ENCODE measurements at regions not wholly inside any gene's neighbourhood (a gene's known extent, or its start where the extent isn't known, plus 50 kb on each side); places are given as distances from the start of the nearest gene placed in this dataset.

DNA sequence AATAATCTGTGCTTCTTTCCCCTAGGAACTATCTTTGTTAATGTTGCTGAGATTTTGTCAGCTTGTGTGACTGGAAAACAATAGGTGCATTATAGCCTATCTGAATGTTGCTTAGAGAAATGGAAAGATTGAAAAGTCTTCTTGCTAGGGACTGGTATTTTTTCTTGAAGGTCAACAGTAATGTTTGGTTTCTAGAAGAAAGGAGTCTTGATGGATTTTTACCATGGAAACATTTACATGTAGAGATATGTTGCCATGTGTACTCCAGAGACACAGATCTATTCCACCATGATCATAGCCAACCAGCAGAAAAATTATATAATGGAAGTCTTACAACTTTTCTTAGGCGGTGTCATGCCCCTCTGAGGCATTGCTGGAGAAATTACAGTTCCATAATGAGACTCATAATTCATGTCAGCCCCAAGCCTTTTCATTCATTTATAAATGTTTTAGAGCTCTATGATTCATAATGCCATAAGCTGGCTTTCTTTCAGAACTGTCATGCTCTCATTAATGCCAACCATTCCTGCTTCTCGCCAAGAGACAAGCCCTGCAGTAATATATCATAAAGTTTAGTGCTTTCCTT lies 175.1 kb upstream of the PTPRZ1 start:
- H3K36me3 ChIP-seq (ENCODE audit: control insufficient read depth in 2 of 2, extremely low read depth in 1 of 2, insufficient read depth in 2 of 2, low read length in 2 of 2) = no peaks in the 10 kb centered on the region
- H3K27ac ChIP-seq (ENCODE audit: control insufficient read depth, insufficient read depth, low read length) = no peak overlapping the region
- H3K79me2 ChIP-seq (ENCODE audit: control insufficient read depth, insufficient read depth, low read length) = no peaks in the 10 kb centered on the region
- H3K4me3 ChIP-seq (ENCODE audit: control insufficient read depth in 2 of 3, extremely low read depth in 1 of 3, insufficient read depth in 2 of 3, low read depth in 1 of 3, low read length in 3 of 3) = no peak overlapping the region
- dilution Hi-C loops (cut with MboI; ENCODE audit: extremely low pct_ligation_motif_present, low sequenced_read_pairs) = no loop called here
- FAIRE-seq (peak; percentile 77), DNase-seq (ENCODE audit: low read depth, low spot score) (peak; percentile 4)
- no peak overlapping the region for H3K4me2 ChIP-seq (ENCODE audit: control insufficient read depth, extremely low read depth, insufficient read depth, low read depth, low read length)
- TF ChIP-seq, protein P1, sequence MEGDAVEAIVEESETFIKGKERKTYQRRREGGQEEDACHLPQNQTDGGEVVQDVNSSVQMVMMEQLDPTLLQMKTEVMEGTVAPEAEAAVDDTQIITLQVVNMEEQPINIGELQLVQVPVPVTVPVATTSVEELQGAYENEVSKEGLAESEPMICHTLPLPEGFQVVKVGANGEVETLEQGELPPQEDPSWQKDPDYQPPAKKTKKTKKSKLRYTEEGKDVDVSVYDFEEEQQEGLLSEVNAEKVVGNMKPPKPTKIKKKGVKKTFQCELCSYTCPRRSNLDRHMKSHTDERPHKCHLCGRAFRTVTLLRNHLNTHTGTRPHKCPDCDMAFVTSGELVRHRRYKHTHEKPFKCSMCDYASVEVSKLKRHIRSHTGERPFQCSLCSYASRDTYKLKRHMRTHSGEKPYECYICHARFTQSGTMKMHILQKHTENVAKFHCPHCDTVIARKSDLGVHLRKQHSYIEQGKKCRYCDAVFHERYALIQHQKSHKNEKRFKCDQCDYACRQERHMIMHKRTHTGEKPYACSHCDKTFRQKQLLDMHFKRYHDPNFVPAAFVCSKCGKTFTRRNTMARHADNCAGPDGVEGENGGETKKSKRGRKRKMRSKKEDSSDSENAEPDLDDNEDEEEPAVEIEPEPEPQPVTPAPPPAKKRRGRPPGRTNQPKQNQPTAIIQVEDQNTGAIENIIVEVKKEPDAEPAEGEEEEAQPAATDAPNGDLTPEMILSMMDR (optimal IDR thresholded peaks at IDR 0.05 in 1 of 3, IDR thresholded peaks at IDR 0.05 in 1 of 3, conservative IDR thresholded peaks at IDR 0.05 in 1 of 3; ENCODE audit: extremely low read depth in 1 of 3, insufficient read depth in 2 of 3, low read length in 3 of 3) = no peak
- TF ChIP-seq EZH2 (IDR thresholded peaks at IDR 0.05; ENCODE audit: low read length) = no peak
- no peaks in the 10 kb centered on the region for H3K9me3 ChIP-seq (ENCODE audit: control insufficient read depth, low read depth, low read length)
- H4K20me1 ChIP-seq (ENCODE audit: control insufficient read depth, extremely low read depth, insufficient read depth, low read length) = no peaks in the 10 kb centered on the region
- no peaks in the 10 kb centered on the region for H3K9me1 ChIP-seq (ENCODE audit: control insufficient read depth, extremely low read depth, insufficient read depth, low read length)
- no peak overlapping the region for H2AFZ ChIP-seq (ENCODE audit: control insufficient read depth, low read length)
- no peaks in the 10 kb centered on the region for H3K27me3 ChIP-seq (ENCODE audit: control insufficient read depth, extremely low read depth, insufficient read depth, low read length)
- no peak overlapping the region for H3K9ac ChIP-seq (ENCODE audit: control insufficient read depth, extremely low read depth, insufficient read depth, low read length)
- H3K4me1 ChIP-seq (ENCODE audit: control insufficient read depth, extremely low read depth, insufficient read depth, low read length) = peaks cover 14% of the 10 kb centered on the region

- DNase-seq (ENCODE audit: low read depth, low spot score) (no peak), FAIRE-seq (no peak)
- dilution Hi-C loops (cut with MboI; ENCODE audit: extremely low pct_ligation_motif_present, low sequenced_read_pairs) = no loop called here
- Histone ChIP-seq H3K36me3 (ENCODE audit: control insufficient read depth in 2 of 2, extremely low read depth in 1 of 2, insufficient read depth in 2 of 2, low read length in 2 of 2) (no peaks in the 10 kb centered on the region), H3K4me3 (ENCODE audit: control insufficient read depth in 2 of 3, extremely low read depth in 1 of 3, insufficient read depth in 2 of 3, low read depth in 1 of 3, low read length in 3 of 3) (no peak overlapping the region), H3K4me1 (ENCODE audit: control insufficient read depth, extremely low read depth, insufficient read depth, low read length) (peaks cover 14% of the 10 kb centered on the region), H3K27ac (ENCODE audit: control insufficient read depth, insufficient read depth, low read length) (no peak overlapping the region), H4K20me1 (ENCODE audit: control insufficient read depth, extremely low read depth, insufficient read depth, low read length) (no peaks in the 10 kb centered on the region), H3K9ac (ENCODE audit: control insufficient read depth, extremely low read depth, insufficient read depth, low read length) (no peak overlapping the region), H3K27me3 (ENCODE audit: control insufficient read depth, extremely low read depth, insufficient read depth, low read length) (no peaks in the 10 kb centered on the region), H3K79me2 (ENCODE audit: control insufficient read depth, insufficient read depth, low read length) (no peaks in the 10 kb centered on the region), H3K9me1 (ENCODE audit: control insufficient read depth, extremely low read depth, insufficient read depth, low read length) (no peaks in the 10 kb centered on the region), H3K9me3 (ENCODE audit: control insufficient read depth, low read depth, low read length) (no peaks in the 10 kb centered on the region), H3K4me2 (ENCODE audit: control insufficient read depth, extremely low read depth, insufficient read depth, low read depth, low read length) (no peak overlapping the region), H2AFZ (ENCODE audit: control insufficient read depth, low read length) (no peak overlapping the region)
- TF ChIP-seq EZH2 (IDR thresholded peaks at IDR 0.05; ENCODE audit: low read length) = no peak
- TF ChIP-seq, protein P1 (optimal IDR thresholded peaks at IDR 0.05 in 1 of 3, IDR thresholded peaks at IDR 0.05 in 1 of 3, conservative IDR thresholded peaks at IDR 0.05 in 1 of 3; ENCODE audit: extremely low read depth in 1 of 3, insufficient read depth in 2 of 3, low read length in 3 of 3) = no peak
Observed at GRCh38 chr7:121696954-121697353, 176.0 kb upstream of the PTPRZ1 start.

Data from keratinocyte (primary cell).